NCI-H460 (cell line): ENCODE measurements at regions not wholly inside any gene's neighbourhood (a gene's known extent, or its start where the extent isn't known, plus 50 kb on each side); places are given as distances from the start of the nearest gene placed in this dataset.
A peak's percentile ranks its signal among the peaks of the same experiment; 100 is the strongest.
"Not testable (repeated sequence)": the region's sequence is repeated elsewhere in the genome, so short reads cannot be mapped to it uniquely, and the experiment has no call there.

Experiments
- DNase-seq: peaks from one replicate; pipeline ENCODE4 v3.0.0-alpha.2; 2016; ENCODE audit warnings: low read depth; ENCODE audit errors: extremely low read depth

DNA sequence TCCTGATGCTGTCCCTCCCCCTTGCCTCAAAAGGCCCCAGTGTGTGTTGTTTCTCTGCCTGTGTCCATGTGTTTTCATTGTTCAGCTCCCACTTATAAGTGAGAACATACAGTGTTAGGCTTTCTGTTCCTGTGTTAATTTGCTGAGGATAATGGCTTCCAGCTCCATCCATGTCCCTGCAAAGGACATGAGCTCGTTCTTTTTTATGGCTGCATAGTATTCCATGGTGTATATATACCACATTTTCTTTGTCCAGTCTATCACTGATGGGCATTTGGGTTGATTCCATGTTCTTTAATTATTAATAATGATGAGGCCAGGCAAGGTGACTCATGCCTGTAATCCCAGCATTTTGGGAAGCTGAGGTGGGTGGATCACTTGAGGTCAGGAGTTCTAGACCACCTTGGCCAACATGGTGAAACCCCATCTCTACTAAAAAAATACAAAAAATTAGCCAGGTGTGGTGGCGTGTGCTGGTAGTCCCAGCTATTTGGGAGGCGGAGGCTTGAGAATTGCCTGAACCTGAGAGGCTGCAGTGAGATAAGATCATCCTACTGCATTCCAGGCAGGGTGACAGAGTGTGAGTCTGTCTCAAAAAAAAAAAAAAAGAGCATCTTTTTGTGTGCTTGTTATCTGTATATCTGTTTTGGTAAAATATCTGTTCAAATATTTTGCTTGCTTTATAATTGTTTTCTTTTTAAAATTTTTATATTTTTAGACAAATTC is 78.0 kb upstream of the CLINT1 start:
- DNase-seq = not testable (repeated sequence)

DNA sequence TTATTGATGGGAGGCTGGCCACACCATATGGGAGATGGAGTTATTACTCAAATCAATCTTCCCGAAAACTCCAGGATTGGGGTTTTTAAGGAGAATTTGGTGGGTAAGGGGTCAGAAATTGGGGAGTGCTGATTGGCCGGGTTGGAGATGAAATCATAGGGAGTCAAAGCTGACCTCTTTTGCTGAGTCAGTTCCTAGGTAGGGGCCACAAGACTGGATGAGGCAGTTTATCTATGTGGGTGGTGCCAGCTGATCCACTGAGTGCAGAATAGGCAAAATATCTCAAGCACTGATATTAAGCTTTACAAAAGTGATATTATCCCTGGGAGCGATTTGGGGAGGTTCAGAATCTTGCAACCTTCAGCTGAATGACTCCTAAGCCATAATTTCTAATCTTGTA is 75.7 kb upstream of the CLINT1 start:
- DNase-seq = no peak

DNA sequence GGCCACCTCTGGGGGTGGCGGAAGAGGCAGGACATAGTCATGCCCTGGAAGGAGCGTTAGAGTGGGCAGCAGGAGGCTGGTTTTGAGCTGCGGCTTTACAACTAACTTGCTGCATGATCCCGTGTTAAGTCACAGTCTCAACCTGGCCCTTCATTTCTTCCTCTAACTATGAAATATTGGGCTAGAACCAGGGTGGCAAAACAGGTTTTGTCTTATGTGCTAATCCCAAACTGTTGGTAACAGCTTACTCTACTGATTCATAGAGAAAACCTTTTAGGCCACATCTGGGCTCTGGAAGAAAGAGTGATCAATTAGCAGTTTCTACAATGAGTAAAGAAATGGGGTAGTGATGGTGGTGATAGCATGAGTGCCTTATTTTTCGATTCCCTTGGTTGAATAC is 74.1 kb upstream of the CLINT1 start:
- DNase-seq = no peak

DNA sequence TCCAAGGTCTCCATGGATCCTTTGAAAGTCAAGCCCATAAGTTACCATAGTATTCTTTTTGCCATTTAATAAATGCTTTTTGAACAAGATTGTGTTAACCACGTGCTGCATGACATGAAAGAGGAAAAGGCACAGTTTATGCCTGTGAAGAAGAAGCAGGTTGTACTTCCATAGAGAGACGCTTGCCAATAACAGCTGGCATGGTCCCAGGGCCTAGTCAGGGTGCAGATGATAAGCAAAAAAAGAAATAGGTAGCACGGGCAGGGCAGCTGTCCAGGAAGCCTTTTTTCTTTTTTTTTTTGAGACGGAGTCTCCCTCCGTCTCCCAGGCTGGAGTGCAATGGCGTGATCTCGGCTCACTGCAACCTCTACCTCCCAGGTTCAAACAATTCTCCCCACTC is 71.8 kb upstream of the CLINT1 start:
- DNase-seq = no peak

DNA sequence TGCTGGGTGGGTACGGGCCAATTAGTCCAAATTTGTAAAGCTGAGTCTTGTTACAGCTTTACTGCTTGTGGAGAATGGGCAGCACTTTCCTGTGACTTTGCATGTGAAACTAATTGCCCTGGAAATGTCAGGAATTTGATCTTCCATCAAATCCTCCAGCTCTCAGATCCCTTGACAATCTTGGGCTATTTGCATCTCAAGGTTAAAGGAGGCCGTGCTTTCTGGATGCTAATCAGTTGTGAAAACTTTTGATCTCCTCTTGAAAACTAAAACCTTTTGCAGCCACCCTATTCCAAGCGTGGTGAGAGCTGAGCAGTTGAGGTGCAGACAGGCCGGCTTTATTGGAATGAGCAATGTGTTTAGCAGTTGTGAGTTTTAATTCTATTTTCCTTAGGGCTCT is 68.0 kb upstream of the CLINT1 start:
- DNase-seq = no peak

DNA sequence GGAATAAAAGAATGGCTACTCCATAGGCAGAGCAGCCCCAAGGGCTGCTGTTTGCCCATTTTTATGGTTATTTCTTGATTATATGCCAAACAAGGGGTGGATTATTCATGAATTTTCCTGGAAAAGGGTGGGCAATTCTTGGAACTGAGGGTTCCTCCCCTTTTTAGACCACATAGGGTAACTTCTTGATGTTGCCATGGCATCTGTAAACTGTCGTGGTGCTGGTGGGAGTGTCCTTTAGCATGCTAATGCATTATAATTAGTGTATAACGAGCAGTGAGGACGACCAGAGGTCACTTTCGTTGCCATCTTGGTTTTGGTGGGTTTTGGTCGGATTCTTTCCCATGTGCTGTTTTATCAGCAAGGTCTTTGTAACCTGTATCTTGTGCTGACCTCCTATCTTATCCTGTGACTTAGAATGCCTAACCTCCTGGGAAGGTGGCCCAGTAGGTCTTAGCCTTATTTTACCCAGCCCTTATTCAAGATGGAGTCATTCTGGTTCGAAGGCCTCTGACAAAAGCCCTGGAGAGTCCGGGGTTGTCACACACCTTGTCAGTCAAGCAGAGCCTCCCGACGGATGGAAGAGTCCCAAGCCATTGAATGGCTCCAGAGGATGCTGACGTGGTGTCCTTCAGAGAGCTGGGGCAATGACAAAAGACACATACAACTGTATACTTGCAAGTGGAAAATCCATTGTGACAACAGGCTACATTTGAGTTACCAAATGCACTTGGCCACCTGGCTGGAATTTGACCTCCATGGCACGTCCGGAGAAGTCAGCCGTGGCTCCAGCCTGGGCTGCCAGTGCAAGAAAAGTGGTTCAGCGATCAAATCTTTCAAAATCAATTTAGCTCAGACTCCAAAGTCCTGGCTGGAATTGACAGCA is 67.1 kb upstream of the CLINT1 start:
- DNase-seq = no peak

DNA sequence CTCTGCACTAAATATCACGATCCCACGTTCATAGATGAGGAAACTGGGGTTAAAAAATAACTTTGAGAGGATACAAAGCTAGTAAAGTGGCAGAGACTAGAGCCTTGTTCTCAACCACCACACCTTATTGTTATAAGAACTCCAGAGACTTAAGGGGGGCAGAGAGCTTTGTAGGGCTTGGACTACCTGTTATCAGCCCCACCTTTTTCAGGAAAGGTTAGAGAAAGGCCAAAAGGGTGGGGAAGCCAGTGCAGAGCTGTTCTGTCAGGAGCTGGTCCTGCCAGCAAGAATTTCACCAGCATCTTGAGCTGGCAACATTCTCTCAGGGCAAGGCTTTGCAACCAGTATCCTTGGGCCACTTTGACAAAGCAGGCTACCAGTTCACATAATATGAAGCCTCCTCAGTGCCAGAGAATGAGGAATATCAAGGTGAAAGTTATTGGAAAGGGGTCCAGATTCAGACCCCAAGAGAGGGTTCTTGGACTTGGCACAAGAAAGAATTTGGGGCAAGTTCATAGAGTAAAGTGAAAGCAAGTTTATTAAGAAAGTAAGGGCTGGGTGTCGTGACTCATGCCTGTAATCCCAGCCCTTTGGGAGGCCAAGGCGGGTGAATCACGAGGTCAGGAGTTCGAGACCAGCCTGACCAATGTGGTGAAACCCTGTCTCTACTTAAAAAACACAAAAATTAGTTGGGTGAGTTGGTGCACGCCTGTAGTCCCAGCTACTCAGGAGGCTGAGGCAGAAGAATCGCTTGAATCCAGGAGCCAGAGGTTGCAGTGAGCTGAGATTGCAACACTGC is 66.2 kb upstream of the CLINT1 start:
- no peak for DNase-seq

DNA sequence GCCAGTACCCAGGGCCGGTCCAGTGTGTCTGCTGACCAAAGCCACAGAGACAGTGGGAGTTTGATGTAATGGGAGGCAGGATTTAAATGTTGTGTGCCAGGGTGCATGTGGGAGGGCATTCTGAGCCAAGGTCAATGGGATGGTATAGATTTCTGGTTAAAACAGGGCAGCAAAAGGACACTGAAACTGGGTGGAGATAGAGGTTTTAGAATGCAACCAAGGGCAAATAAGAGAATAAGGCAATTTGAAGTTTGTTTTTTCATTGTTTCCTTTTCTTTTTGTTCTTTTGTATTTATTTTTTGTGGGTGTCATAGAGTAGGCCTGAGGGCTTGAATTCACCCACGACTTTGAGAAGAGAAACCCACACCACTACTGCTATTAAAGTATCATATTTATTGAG is 65.5 kb upstream of the CLINT1 start:
- no peak for DNase-seq

DNA sequence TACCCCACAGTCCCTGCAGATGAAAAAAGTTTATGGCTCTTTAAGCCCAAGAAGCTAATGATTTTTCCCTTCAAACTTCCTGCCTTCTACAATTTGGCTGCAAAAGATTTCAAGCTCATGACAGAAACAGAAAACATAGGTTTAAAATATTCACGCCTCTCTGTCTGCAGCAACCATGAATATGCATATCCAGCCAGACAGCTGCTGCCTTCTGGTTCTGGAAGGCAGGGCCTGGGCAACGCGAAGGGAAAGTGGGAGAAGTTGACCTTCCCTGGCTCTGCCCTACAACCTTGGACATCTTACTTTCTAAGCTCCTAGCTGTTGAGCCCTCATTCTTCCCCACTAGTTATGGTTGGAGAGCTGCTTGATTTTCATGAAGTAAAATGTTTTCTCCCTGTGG is 64.8 kb upstream of the CLINT1 start:
- DNase-seq = no peak

DNA sequence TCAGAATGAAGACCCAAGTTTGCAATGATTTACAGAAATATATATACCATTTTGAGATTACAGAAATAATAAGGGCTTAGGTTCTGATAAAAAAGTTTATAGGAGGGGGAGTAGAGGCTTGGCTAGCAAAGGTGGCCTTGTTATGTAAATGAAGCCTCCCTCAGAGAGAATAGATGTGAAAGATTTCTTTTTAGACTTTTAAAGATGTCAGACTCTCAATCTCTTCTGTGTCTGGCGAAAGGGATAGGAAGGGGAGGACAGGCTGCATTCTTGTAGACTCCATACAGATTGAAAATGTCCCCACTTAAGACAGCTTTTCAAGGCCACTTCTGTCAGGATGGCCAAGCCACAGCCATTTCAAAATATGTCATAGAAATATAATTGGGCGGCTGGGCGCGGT is 63.1 kb upstream of the CLINT1 start:
- DNase-seq = no peak

DNA sequence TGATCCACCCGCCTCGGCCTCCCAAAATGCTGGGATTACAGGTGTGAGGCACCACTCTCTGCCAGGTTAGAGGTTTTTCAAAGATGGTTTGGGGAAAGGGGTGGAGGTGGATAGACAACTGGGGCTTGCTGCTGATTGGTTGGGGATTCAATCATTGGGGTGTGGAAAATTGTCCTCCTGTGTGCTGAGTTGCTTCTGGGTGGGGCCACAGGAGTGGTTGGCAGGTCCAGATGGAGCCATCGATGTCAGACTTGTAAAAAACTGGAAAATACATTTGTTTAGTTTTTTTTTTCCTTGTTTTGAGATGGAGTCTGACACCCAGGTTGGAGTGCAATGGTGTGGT is 61.9 kb upstream of the CLINT1 start:
- no peak for DNase-seq

DNA sequence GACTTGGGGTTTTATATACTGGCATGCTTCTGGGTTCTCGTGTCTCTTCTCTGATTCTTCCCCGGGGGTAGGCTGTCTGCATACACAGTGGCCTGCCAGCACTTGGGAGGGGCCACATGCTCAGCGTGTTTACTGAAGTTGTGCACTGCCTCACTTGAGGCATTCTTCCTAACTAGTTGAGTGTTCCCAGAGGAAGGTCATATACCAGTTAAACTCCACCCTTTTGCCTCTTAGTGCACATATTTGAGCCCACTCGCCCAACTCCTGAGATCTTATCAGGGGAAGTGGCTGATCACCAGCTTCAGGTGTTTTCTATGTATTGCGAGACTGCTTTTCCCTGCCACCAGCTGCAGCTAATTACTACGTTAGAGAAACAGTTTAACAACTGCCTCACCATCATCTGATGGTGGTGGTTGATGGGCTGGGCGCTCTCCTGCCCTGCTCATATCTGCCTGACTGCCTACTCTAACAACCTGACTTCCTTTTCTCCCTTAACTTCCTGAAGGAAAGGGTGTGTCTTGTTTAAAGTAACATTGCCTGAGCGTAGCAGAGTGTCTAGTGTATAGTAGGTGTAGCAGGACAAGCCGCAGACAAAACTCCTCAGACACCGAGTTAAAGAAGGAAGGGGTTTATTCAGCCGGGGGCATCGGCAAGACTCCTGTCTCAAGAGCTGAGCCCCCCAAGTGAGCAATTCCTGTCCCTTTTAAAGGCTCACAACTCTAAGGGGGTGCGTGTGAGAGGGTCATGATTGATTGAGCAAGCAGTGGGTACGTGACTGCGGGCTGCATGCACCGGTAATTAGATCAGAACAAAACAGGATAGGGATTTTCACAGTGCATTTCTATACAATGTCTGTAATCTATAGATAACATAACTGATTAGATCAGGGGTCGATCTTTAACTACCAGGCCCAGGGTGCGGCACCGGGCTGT is 60.1 kb upstream of the CLINT1 start:
- peak; percentile 66 for DNase-seq

DNA sequence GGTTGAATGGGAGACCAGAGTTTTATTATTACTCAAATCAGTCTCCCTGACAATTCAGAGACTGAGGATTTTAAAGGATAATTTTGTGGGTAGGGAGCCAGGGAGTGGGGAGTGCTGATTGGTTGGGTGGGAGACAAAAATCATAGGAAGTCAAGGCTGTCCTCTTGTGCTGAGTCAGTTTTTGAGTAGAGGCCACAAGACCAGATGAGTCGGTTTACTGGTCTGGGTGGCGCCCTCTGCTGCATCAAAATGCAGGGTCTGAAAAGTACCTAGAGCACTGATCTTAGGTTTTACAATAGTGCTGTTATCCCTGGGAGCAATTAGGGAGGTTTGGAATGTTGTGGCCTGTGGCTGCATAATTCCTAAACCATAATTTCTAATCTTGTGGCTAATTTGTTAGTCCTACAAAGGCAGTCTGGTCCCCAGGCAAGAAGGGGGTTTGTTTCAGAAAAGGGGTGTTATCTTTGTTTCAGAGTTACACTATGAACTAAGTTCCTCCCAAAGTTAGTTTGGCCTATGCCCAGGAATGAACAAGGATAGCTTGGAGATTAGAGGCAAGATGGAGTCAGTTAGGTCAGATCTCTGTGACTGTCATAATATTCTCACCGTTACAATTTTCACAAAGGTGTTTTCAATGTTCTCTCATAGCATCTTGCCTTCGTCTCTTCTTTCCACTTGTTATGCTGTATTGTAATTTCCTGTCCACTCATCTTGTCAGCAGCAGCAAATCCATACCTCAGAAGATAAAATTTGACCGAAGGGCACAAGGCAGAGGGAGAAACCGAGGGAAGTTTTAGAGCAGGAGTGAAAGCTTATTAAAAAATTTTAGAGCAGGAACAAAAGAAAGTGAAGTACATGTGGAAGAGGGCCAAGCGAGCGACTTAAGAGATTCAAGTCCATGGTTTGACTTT is 59.2 kb upstream of the CLINT1 start:
- DNase-seq = peak; percentile 77

DNA sequence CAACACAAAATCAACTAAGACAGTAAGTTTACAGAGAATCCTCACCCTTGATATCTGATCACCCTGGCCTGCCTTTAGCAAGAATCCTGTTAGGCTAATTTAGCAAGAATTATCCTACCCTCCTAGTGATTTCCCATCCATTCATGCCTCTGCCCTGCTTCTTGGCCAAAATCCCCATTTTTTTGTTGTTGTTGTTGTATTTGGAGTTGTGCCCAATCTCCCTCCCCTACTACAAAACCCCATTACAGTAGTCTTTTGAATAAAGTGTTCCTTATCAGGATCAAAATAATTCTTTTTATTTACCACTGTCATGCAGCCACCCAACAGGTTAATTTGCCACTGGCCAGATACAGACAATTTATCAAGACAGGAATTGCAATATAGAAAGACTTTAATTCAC is 58.5 kb upstream of the CLINT1 start:
- DNase-seq = no peak

DNA sequence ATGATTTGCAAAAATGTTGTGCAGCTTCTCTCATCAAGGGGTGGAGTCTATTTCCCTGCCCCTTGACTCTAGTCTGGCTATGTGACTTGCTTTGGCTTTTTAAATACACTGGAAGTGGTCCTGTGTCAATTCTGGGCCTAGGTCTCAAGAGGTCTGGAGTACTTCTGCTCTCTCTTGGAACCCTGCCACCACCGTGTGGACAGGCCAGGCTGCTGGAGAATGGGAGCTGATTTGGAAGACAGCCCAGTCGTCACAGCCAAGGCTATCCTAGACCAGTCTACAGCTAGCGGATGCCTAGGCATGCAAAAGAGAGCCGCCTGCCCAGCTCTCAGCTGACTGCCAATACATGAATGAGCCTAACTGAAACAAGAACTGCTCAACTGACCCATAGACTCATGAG is 56.7 kb upstream of the CLINT1 start:
- no peak for DNase-seq

DNA sequence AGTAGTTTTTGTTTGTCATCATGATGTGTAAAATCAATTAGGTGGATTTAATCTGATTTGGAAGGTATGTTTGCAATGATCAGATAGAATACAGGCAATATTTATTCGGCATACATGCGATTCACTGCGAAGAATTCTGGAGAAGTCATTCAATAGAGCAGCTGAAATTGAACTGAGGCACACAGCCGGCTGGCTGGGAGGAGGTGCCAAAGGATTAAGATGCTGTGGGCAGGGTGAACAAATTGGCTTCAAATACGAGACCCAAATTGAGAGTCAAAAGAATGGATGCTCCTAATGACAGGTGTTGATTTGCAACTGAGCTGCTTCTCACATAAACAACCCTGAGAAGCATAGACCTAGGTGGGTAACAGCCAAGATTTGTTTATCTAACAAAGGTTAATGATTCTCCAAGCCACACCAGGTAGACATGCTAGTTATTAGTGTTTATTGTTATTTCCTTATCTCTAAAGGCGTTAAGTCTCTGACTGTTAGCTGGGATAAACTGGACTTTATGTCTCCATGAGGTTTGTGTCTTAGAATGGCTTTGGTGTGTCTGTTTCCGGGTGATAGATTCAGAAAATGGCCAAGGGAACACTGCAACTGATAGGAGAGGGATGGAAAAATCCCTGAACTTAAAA is 55.3 kb upstream of the CLINT1 start:
- no peak for DNase-seq

DNA sequence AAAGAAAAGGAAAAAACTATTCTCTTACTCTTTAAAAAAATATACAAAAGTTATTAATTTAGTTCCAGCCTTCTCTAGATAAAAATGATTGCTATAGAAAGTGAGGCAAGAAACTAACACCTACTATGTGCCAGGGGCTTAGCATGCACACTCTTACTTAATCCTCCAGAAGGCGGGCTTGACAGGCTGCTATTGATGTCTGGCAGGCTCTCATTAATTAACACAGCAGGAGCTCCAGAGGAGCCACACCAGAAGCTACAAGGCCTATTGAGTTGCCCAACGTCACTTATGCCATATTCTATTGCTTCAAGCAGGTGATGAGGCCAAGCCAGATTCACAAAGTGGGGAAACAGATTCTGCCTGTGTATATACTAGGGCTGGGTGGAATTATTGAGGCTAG is 54.6 kb upstream of the CLINT1 start:
- DNase-seq = no peak

DNA sequence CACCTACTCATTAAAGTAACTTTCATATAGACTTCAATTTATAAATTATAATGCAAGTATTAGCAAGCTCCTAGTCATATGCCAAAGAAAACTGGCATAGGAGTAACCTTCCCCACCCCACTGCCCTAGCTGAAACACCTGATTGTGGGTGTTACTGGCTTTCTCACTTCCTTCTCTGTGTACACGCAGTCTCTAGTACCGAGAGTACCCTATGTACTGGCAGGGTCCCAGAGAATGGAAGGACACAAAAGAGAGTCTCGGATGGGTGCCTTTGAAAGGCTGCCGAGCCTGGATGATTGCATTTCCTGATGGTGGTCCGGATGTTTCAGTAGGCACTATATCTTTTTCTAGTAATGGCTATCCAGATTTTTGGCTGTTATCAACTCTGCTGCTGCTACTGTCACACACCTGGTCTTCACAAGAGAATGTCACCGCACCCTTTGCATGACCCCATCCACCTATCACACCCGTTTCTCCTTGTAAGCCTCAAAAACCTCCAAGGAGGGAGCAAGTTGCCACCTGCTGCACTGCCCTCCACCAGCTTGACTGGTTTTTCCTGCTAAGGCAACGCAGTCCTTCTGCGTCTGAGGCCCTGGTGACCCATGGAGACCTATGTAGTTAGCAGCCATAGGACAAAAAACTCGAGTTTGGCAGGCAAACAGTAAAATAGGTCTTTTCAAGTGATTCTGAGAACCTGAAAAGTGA is 53.8 kb upstream of the CLINT1 start:
- no peak for DNase-seq
